ENCODE measurements at regions not wholly inside any gene's neighbourhood (a gene's known extent, or its start where the extent isn't known, plus 50 kb on each side); places are given as distances from the start of the nearest gene placed in this dataset.

GRCh38 chr11:134724106-134724778, 312.2 kb upstream of the B3GAT1 start:
- TF ChIP-seq, protein P1, sequence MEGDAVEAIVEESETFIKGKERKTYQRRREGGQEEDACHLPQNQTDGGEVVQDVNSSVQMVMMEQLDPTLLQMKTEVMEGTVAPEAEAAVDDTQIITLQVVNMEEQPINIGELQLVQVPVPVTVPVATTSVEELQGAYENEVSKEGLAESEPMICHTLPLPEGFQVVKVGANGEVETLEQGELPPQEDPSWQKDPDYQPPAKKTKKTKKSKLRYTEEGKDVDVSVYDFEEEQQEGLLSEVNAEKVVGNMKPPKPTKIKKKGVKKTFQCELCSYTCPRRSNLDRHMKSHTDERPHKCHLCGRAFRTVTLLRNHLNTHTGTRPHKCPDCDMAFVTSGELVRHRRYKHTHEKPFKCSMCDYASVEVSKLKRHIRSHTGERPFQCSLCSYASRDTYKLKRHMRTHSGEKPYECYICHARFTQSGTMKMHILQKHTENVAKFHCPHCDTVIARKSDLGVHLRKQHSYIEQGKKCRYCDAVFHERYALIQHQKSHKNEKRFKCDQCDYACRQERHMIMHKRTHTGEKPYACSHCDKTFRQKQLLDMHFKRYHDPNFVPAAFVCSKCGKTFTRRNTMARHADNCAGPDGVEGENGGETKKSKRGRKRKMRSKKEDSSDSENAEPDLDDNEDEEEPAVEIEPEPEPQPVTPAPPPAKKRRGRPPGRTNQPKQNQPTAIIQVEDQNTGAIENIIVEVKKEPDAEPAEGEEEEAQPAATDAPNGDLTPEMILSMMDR (IDR thresholded peaks at IDR 0.05) = no peak
- TF ChIP-seq POLR2AphosphoS5 (IDR thresholded peaks at IDR 0.05) = no peak
